SK-N-SH (cell line): ENCODE measurements at regions not wholly inside any gene's neighbourhood (a gene's known extent, or its start where the extent isn't known, plus 50 kb on each side); places are given as distances from the start of the nearest gene placed in this dataset.

Experiments
- CTCF ChIA-PET: fragments of 300-600, 350-600 bp; formaldehyde crosslinking; extraction: SDS; loops from one replicate; lab custom pipeline; 2021; lab: Yijun Ruan, JAX
- POLR2A ChIA-PET: fragments of 350-600 bp; sonication (Branson Sonifier 250); formaldehyde crosslinking; extraction: SDS; loops from one replicate; lab custom pipeline; 2020; ENCODE audit warnings: antibody characterized with exemption, inconsistent platforms; lab: Yijun Ruan, JAX
- DNase-seq: peaks from one replicate; pipeline ENCODE4 v3.0.0; 2012
- H2AFZ ChIP-seq: fragments of 200-600 bp; sonication (generic); 2 replicates; pipeline ENCODE4 v1.8.1; 2016; ENCODE audit warnings: antibody characterized with exemption, mild to moderate bottlenecking, low read depth
- H3F3A ChIP-seq: fragments of 200-600 bp; sonication (generic); replicated peaks from 2 replicates; pipeline ENCODE3; 2016; ENCODE audit warnings: antibody characterized with exemption, mild to moderate bottlenecking; ENCODE audit not compliant: insufficient read depth
- H3K27ac ChIP-seq, 2 experiments: fragments of 200-500 bp in 1 of 2; fragments of 200-600 bp in 1 of 2; sonication (Bioruptor generic) in 1 of 2; sonication (generic), shearing (Covaris generic) in 1 of 2; 2 replicates each; pipeline versions ENCODE4 v1.5.1 to v1.6.1; 2014 to 2016; ENCODE audit warnings: low read depth in 2 of 2, inconsistent platforms in 1 of 2, low read length in 1 of 2, mild to moderate bottlenecking in 1 of 2, mixed read lengths in 1 of 2
- H3K27me3 ChIP-seq: fragments of 200-600 bp; sonication (generic), shearing (Covaris generic); 2 replicates; pipeline ENCODE4 v1.6.1; 2016; ENCODE audit warnings: mixed run types; ENCODE audit not compliant: insufficient read depth
- H3K36me3 ChIP-seq, 2 experiments: fragments of 200-500 bp in 1 of 2; fragments of 200-600 bp in 1 of 2; sonication (Bioruptor generic) in 1 of 2; sonication (generic) in 1 of 2; replicated peaks in 1 of 2; 2 replicates each; pipeline versions ENCODE3 to v1.5.1; 2014 to 2016; ENCODE audit warnings: low read length in 1 of 2, mild to moderate bottlenecking in 1 of 2; ENCODE audit not compliant: insufficient read depth in 2 of 2, control insufficient read depth in 1 of 2
- H3K4me1 ChIP-seq, 2 experiments: fragments of 200-500 bp in 1 of 2; fragments of 200-600 bp in 1 of 2; sonication (Bioruptor generic) in 1 of 2; sonication (generic), shearing (Covaris generic) in 1 of 2; 2 replicates each; pipeline versions ENCODE4 v1.5.1 to v1.6.1; 2014 to 2016; ENCODE audit warnings: low read depth in 1 of 2, low read length in 1 of 2, mixed run types in 1 of 2; ENCODE audit not compliant: insufficient read depth in 2 of 2, control insufficient read depth in 1 of 2
- H3K4me2 ChIP-seq: fragments of 200-600 bp; sonication (generic), shearing (Covaris generic); 2 replicates; pipeline ENCODE4 v1.6.1; 2017; ENCODE audit warnings: mixed run types
- H3K4me3 ChIP-seq, 2 experiments: fragments of 200-500 bp in 1 of 2; fragments of 200-600 bp in 1 of 2; sonication (Bioruptor generic) in 1 of 2; sonication (generic), shearing (Covaris generic) in 1 of 2; 2 replicates each; pipeline versions ENCODE4 v1.5.1 to v1.8.1; 2014 to 2016; ENCODE audit warnings: low read depth in 2 of 2, inconsistent platforms in 1 of 2, low read length in 1 of 2, mild to moderate bottlenecking in 1 of 2, mixed read lengths in 1 of 2, moderate library complexity in 1 of 2
- H3K79me2 ChIP-seq: fragments of 200-600 bp; sonication (generic); 2 replicates; pipeline ENCODE4 v1.8.1; 2017; ENCODE audit warnings: mild to moderate bottlenecking; ENCODE audit not compliant: insufficient read depth
- H3K9ac ChIP-seq: fragments of 200-600 bp; sonication (generic); 2 replicates; pipeline ENCODE4 v1.6.1; 2017; ENCODE audit warnings: mixed run types
- H3K9me2 ChIP-seq: fragments of 200-600 bp; sonication (generic); 2 replicates; pipeline ENCODE4 v1.6.1; 2017; ENCODE audit warnings: mixed run types
- H3K9me3 ChIP-seq: fragments of 200-600 bp; sonication (generic); 2 replicates; pipeline ENCODE4 v1.6.1; 2017; ENCODE audit warnings: mixed run types, mild to moderate bottlenecking, moderate library complexity
- H4K20me1 ChIP-seq: fragments of 200-600 bp; sonication (generic); 2 replicates; pipeline ENCODE4 v1.6.1; 2017; ENCODE audit warnings: mild to moderate bottlenecking, mixed run types; ENCODE audit not compliant: insufficient read depth
- CHD2 ChIP-seq: fragments of 150-350 bp; IDR thresholded peaks from 2 replicates; pipeline ENCODE4 v1.6.1; 2018; ENCODE audit warnings: low read length; ENCODE audit not compliant: partially characterized antibody
- EZH2phosphoT487 ChIP-seq: fragments of 200-600 bp; sonication (generic); IDR thresholded peaks from 2 replicates; pipeline ENCODE4 v1.6.1; 2017; ENCODE audit warnings: low read depth, mixed run types, mild to moderate bottlenecking, antibody characterized with exemption, moderate library complexity, borderline replicate concordance
- FOSL2 ChIP-seq: IDR thresholded peaks from 2 replicates; pipeline ENCODE4 v1.4.0; 2012; ENCODE audit warnings: low read depth, mild to moderate bottlenecking, moderate library complexity, borderline replicate concordance
- FOXJ3 ChIP-seq: sonication (generic); formaldehyde crosslinking; IDR thresholded peaks from 2 replicates; pipeline ENCODE4 v1.5.1; 2020; ENCODE audit warnings: mild to moderate bottlenecking, missing genetic modification reagents
- GABPA ChIP-seq: IDR thresholded peaks from 2 replicates; pipeline ENCODE4 v1.4.0; 2012; ENCODE audit warnings: low read depth, mild to moderate bottlenecking
- NFIC ChIP-seq: IDR thresholded peaks from 2 replicates; pipeline ENCODE4 v1.4.0; 2012; ENCODE audit warnings: borderline replicate concordance
- NRF1 ChIP-seq: IDR thresholded peaks from 2 replicates; pipeline ENCODE4 v1.6.1; 2012; ENCODE audit warnings: low read depth, mild to moderate bottlenecking, low read length
- POLR2AphosphoS5 ChIP-seq: IDR thresholded peaks from 2 replicates; pipeline ENCODE4 v1.6.1; 2012; ENCODE audit warnings: low read depth, low read length
- RAD21 ChIP-seq: IDR thresholded peaks from 2 replicates; pipeline ENCODE4 v1.6.1; 2012; ENCODE audit warnings: mild to moderate bottlenecking, low read length
- RCOR1 ChIP-seq: fragments of 150-350 bp; IDR thresholded peaks from 2 replicates; pipeline ENCODE4 v1.6.1; 2017; ENCODE audit warnings: antibody characterized with exemption, low read length
- SIN3A ChIP-seq: IDR thresholded peaks from 2 replicates; pipeline ENCODE4 v1.6.1; 2012; ENCODE audit warnings: low read depth, mild to moderate bottlenecking, low read length, moderate library complexity, borderline replicate concordance
- YY1 ChIP-seq: IDR thresholded peaks from 2 replicates; pipeline ENCODE4 v1.4.0; 2012; ENCODE audit warnings: low read depth, mild to moderate bottlenecking
- WGBS: methylation state at CpG from one replicate; pipeline ENCODE4 v1.1.6; 2017; ENCODE audit warnings: low lambda C conversion rate; 5-methylcytosine and 5-hydroxymethylcytosine counted together
- TF ChIP-seq, protein P1 (sequence below): IDR thresholded peaks from 2 replicates; pipeline ENCODE4 v1.4.0; 2012; ENCODE audit warnings: low read depth
- TF ChIP-seq, protein P2 (sequence below): fragments of 200-600 bp; sonication (generic); IDR thresholded peaks from 2 replicates; pipeline ENCODE4 v1.6.1; 2017; ENCODE audit warnings: antibody characterized with exemption, mild to moderate bottlenecking, moderate library complexity
- TF ChIP-seq, protein P3 (sequence below): fragments of 150-350 bp; IDR thresholded peaks from 2 replicates; pipeline ENCODE4 v1.6.1; 2016; ENCODE audit warnings: mild to moderate bottlenecking, low read depth, low read length
- TF ChIP-seq, protein P4 (sequence below): IDR thresholded peaks from 2 replicates; pipeline ENCODE4 v1.4.0; 2012; ENCODE audit warnings: low read depth, borderline replicate concordance

DNA sequence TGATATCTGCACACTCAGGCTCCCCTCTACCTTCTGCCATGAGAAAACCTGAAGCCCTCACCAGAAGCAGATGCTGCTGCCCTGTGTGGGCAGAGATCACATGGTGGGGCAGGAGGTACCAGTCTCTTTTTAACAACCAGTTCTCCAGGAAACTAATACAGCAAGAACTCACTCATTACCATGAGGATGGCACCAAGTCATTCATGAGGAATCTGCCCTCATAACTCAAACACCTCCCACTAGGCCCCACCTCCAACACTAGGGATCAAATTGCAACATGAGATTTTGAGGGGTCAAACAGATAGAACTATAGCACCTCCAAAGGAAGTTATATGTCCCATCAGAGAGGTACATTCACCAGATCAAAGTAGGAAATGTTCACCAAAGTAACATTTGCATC lies 136.3 kb upstream of the SHB start:
- no peak overlapping the region for H3K27ac ChIP-seq
- no peaks in the 10 kb centered on the region for H4K20me1 ChIP-seq
- ChIA-PET POLR2A (no interaction called here), CTCF (no interaction called here)
- no peak overlapping the region for H2AFZ ChIP-seq
- peaks cover 0 to 3% of the 10 kb centered on the region in 2 experiments; a peak in 1 of 4 replicates for H3K4me1 ChIP-seq
- H3K36me3 ChIP-seq: no peaks in the 10 kb centered on the region
- no peaks in the 10 kb centered on the region for H3K9me3 ChIP-seq
- no peaks in the 10 kb centered on the region; the same call in 1 of the 2 replicates for H3K27me3 ChIP-seq
- H3K4me2 ChIP-seq: no peak overlapping the region
- no peak overlapping the region for H3K9ac ChIP-seq
- TF ChIP-seq, protein P1, sequence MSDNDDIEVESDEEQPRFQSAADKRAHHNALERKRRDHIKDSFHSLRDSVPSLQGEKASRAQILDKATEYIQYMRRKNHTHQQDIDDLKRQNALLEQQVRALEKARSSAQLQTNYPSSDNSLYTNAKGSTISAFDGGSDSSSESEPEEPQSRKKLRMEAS: no peak
- no peak for TF ChIP-seq EZH2phosphoT487
- no peak for TF ChIP-seq CHD2
- TF ChIP-seq POLR2AphosphoS5: no peak
- TF ChIP-seq RCOR1: no peak
- TF ChIP-seq, protein P2, sequence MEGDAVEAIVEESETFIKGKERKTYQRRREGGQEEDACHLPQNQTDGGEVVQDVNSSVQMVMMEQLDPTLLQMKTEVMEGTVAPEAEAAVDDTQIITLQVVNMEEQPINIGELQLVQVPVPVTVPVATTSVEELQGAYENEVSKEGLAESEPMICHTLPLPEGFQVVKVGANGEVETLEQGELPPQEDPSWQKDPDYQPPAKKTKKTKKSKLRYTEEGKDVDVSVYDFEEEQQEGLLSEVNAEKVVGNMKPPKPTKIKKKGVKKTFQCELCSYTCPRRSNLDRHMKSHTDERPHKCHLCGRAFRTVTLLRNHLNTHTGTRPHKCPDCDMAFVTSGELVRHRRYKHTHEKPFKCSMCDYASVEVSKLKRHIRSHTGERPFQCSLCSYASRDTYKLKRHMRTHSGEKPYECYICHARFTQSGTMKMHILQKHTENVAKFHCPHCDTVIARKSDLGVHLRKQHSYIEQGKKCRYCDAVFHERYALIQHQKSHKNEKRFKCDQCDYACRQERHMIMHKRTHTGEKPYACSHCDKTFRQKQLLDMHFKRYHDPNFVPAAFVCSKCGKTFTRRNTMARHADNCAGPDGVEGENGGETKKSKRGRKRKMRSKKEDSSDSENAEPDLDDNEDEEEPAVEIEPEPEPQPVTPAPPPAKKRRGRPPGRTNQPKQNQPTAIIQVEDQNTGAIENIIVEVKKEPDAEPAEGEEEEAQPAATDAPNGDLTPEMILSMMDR: no peak
- no peak for TF ChIP-seq YY1
- TF ChIP-seq SIN3A: no peak
- no peak for TF ChIP-seq FOSL2
- TF ChIP-seq, protein P3, sequence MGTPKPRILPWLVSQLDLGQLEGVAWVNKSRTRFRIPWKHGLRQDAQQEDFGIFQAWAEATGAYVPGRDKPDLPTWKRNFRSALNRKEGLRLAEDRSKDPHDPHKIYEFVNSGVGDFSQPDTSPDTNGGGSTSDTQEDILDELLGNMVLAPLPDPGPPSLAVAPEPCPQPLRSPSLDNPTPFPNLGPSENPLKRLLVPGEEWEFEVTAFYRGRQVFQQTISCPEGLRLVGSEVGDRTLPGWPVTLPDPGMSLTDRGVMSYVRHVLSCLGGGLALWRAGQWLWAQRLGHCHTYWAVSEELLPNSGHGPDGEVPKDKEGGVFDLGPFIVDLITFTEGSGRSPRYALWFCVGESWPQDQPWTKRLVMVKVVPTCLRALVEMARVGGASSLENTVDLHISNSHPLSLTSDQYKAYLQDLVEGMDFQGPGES: no peak
- no peak for TF ChIP-seq NRF1
- TF ChIP-seq GABPA: no peak
- no peak for TF ChIP-seq NFIC
- TF ChIP-seq, all 33 proteins: peak for 0
- no peaks in the 10 kb centered on the region for H3F3A ChIP-seq
- no peaks in the 10 kb centered on the region for H3K9me2 ChIP-seq
- no peak for DNase-seq
- H3K79me2 ChIP-seq: no peaks in the 10 kb centered on the region
- no peak overlapping the region for H3K4me3 ChIP-seq

DNA sequence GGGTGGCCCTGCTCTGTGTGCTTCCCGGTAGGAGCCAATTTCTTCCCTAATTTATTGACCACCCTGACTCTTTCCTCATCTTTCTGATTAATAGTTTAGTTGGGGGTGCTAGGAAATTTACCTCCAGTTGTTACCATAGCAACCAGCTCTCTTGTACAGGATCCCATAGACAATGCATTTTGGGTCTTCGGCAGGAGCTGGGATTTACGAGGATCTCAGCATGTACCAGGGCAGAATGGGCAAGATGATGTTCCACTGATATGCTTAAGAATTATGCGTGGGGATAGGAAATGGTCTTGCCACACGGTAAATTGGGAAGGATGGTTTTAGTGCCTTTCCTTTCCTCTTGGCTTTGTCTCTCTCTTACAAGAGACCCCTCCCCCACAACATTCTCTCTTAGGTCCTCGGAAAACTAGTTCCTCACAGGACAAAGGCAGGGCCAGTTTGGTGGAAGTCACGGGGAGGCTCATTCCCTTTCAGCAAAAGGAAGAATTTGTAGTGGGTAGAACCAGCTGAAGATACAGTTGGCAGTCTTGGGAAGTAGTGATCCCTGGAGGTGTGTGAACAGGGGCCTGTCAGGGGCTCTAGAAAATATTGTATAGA lies 133.4 kb upstream of the SHB start:
- no peak overlapping the region for H2AFZ ChIP-seq
- peaks cover 0 to 6% of the 10 kb centered on the region in 2 experiments; a peak in 1 of 4 replicates for H3K4me1 ChIP-seq
- H4K20me1 ChIP-seq: no peaks in the 10 kb centered on the region
- H3K79me2 ChIP-seq: no peaks in the 10 kb centered on the region
- TF ChIP-seq, protein P4, sequence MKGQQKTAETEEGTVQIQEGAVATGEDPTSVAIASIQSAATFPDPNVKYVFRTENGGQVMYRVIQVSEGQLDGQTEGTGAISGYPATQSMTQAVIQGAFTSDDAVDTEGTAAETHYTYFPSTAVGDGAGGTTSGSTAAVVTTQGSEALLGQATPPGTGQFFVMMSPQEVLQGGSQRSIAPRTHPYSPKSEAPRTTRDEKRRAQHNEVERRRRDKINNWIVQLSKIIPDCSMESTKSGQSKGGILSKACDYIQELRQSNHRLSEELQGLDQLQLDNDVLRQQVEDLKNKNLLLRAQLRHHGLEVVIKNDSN: no peak
- TF ChIP-seq FOXJ3 (CRISPR knock-in tag): no peak
- no peak for TF ChIP-seq RAD21
- H3K27me3 ChIP-seq: no peaks in the 10 kb centered on the region; the same call in 1 of the 2 replicates
- H3K27ac ChIP-seq: no peak overlapping the region
- no peak overlapping the region for H3K4me2 ChIP-seq
- WGBS: 53% methylated on average over 7 of the region's 7 CpGs
- no peaks in the 10 kb centered on the region for H3K9me3 ChIP-seq
- no peak overlapping the region for H3K9ac ChIP-seq
- POLR2A ChIA-PET: no interaction called here
- H3F3A ChIP-seq: no peaks in the 10 kb centered on the region
- no peaks in the 10 kb centered on the region for H3K36me3 ChIP-seq
- CTCF ChIA-PET: interaction anchor here (0.6 to 1.2 kb wide), 2 partner anchors 11 to 25 kb away, joined by 4 read pairs; no protein-coding TSS in a partner anchor
- no peak overlapping the region for H3K4me3 ChIP-seq
- no peak for DNase-seq
- no peaks in the 10 kb centered on the region for H3K9me2 ChIP-seq
